Heart left ventricle (tissue), 13 donors: ENCODE measurements at regions not wholly inside any gene's neighbourhood (a gene's known extent, or its start where the extent isn't known, plus 50 kb on each side); places are given as distances from the start of the nearest gene placed in this dataset.

Source experiments
- POLR2A ChIP-seq, 2 donors: fragments of 450-650 bp; IDR thresholded peaks; one replicate each; pipeline ENCODE4 v1.6.1; 2017; ENCODE audit warnings: antibody characterized with exemption in 2 of 2, mild to moderate bottlenecking in 2 of 2, moderate library complexity in 2 of 2
- TF ChIP-seq, protein P1 (sequence below), 12 donors: fragments of 200-600 bp; sonication (generic) in 4 of 12; IDR thresholded peaks; one replicate each; pipeline versions ENCODE4 v1.5.0 to v1.8.0; 2018 to 2022; ENCODE audit warnings: antibody characterized with exemption in 12 of 12, mild to moderate bottlenecking in 5 of 12
- donor health status: ischemic (EF 13 %, LVEDD 7.1; RV severe dilation, severe dysfunction).
- donor health status: DM: no; HTN: yes; CAD: no.
- donor health status: DM: no; HTN: no; CAD: no.
- donor health status: ischemic (EF 25% LVEDD 6.9; RV normal size, moderate dysfunction).
- donor health status: ischemic (EF 25% LVEDD 5.7; RV mildly dilated, moderate dysfunction).
- donor health status: ischemic (EF 35%, LVEDD 5.7; RV mildly dilated, moderate dysfunction).
- donor health status: nonischemic (EF 11% LVEDD 7.7; RV severe dilation, severe dysfunction).
- donor health status: DM: yes; HTN: yes; CAD: no.
- donor health status: PGD.
- donor health status: ischemic (EF 29% LVEDD 5.4; RV normal size, mild dysfunction).
- donor health status: nonischemic (EF 23%, LVEDD 6.1; RV moderate dilation, normal function).

DNA sequence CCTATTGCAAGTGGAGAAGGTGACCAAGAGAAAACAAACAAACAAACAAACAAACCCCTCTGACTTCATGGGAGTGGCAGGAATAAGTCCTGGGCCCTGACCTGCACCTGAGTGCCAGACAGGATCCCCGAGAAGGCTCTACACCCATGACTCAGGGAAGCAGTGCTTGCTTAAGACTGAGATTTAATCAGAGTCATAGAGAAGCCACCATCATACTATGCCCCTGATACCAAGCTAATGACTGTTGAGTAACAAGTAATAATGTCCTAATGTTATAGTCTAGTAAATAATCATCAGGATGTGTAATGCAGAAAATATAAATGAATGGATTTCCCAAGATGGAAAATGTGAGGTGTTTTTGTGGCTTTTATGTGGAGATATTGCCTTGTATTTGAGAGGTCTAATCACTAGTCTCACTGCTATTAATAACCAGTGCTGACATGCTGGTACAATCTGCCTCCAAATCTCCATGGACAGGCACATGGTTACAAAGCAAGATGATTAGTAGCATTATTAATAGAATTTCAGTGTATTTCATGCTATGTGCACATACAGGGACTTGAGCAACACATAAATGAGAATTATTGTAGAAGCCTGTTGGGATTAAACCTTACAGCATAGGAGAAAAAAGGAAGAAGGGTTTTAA is 1290.9 kb downstream of the MRPL39 start:
- TF ChIP-seq, protein P1, sequence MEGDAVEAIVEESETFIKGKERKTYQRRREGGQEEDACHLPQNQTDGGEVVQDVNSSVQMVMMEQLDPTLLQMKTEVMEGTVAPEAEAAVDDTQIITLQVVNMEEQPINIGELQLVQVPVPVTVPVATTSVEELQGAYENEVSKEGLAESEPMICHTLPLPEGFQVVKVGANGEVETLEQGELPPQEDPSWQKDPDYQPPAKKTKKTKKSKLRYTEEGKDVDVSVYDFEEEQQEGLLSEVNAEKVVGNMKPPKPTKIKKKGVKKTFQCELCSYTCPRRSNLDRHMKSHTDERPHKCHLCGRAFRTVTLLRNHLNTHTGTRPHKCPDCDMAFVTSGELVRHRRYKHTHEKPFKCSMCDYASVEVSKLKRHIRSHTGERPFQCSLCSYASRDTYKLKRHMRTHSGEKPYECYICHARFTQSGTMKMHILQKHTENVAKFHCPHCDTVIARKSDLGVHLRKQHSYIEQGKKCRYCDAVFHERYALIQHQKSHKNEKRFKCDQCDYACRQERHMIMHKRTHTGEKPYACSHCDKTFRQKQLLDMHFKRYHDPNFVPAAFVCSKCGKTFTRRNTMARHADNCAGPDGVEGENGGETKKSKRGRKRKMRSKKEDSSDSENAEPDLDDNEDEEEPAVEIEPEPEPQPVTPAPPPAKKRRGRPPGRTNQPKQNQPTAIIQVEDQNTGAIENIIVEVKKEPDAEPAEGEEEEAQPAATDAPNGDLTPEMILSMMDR (IDR thresholded peaks at IDR 0.05), result no peak
- TF ChIP-seq POLR2A (IDR thresholded peaks at IDR 0.05), result no peak
